Common myeloid progenitor, CD34-positive (primary cell): ENCODE measurements at regions not wholly inside any gene's neighbourhood (a gene's known extent, or its start where the extent isn't known, plus 50 kb on each side); places are given as distances from the start of the nearest gene placed in this dataset.

Source experiments
- CTCF ChIA-PET: fragments of 350-600 bp; sonication (Branson Sonifier 250); formaldehyde crosslinking; loops from one replicate; lab custom pipeline; 2021; ENCODE audit warnings: antibody characterized with exemption; lab: Charles Lee
- POLR2A ChIA-PET: fragments of 350-600 bp; sonication (Branson Sonifier 250); formaldehyde crosslinking; loops from one replicate; lab custom pipeline; 2021; ENCODE audit warnings: antibody characterized with exemption; lab: Charles Lee
- DNase-seq, 3 donors: peaks; one replicate each; pipeline versions ENCODE4 v3.0.0 to v3.0.0-alpha.2; 2013
- H3K27ac ChIP-seq, 2 experiments: 1 replicate in 1 of 2; 2 replicates in 1 of 2; pipeline ENCODE4 v1.7.0; 2013; ENCODE audit warnings: inconsistent platforms in 2 of 2, low read length in 2 of 2, mild to moderate bottlenecking in 2 of 2, low read depth in 1 of 2, moderate library complexity in 1 of 2; ENCODE audit not compliant: severe bottlenecking in 2 of 2, insufficient read depth in 1 of 2, poor library complexity in 1 of 2
- H3K27me3 ChIP-seq, 5 experiments: replicated peaks in 2 of 5; 1 replicate in 3 of 5; 2 replicates in 2 of 5; pipeline versions ENCODE4 v1.6.1 to v1.7.0; 2013; ENCODE audit warnings: low read length in 4 of 5, mild to moderate bottlenecking in 2 of 5, moderate library complexity in 2 of 5, inconsistent platforms in 1 of 5; ENCODE audit not compliant: insufficient read depth in 5 of 5, control insufficient read depth in 4 of 5
- H3K36me3 ChIP-seq, 4 experiments: 1 replicate in 2 of 4; 2 replicates in 2 of 4; pipeline versions ENCODE4 v1.6.1 to v1.7.0; 2013; ENCODE audit warnings: low read length in 3 of 4, control low read depth in 1 of 4, mild to moderate bottlenecking in 1 of 4; ENCODE audit not compliant: control insufficient read depth in 4 of 4, insufficient read depth in 4 of 4
- H3K4me1 ChIP-seq, 4 experiments: 1 replicate in 3 of 4; 2 replicates in 1 of 4; pipeline versions ENCODE4 v1.6.1 to v1.7.1; 2013; ENCODE audit warnings: low read length in 3 of 4, mild to moderate bottlenecking in 3 of 4, control low read depth in 1 of 4, inconsistent platforms in 1 of 4, moderate library complexity in 1 of 4; ENCODE audit not compliant: control insufficient read depth in 4 of 4, insufficient read depth in 4 of 4; ENCODE audit errors: control extremely low read depth in 1 of 4
- H3K4me3 ChIP-seq, 7 experiments: 1 replicate in 4 of 7; 2 replicates in 3 of 7; pipeline versions ENCODE4 v1.5.1 to v1.7.0; 2013; ENCODE audit warnings: mild to moderate bottlenecking in 7 of 7, low read length in 6 of 7, moderate library complexity in 6 of 7, inconsistent platforms in 2 of 7, low read depth in 2 of 7, control low read depth in 1 of 7; ENCODE audit not compliant: insufficient read depth in 4 of 7, control insufficient read depth in 1 of 7; ENCODE audit errors: extremely low read depth in 1 of 7
- H3K9me3 ChIP-seq, 5 experiments: 1 replicate in 4 of 5; 2 replicates in 1 of 5; pipeline versions ENCODE4 v1.6.1 to v1.7.1; 2013; ENCODE audit warnings: low read length in 4 of 5, mild to moderate bottlenecking in 2 of 5, inconsistent platforms in 1 of 5, low read depth in 1 of 5, moderate library complexity in 1 of 5; ENCODE audit not compliant: control insufficient read depth in 4 of 5, insufficient read depth in 2 of 5; ENCODE audit errors: control extremely low read depth in 1 of 5
- WGBS: methylation state at CpG from one replicate; pipeline ENCODE4 v1.1.5; 2013; ENCODE audit not compliant: insufficient coverage; 5-methylcytosine and 5-hydroxymethylcytosine counted together

DNA sequence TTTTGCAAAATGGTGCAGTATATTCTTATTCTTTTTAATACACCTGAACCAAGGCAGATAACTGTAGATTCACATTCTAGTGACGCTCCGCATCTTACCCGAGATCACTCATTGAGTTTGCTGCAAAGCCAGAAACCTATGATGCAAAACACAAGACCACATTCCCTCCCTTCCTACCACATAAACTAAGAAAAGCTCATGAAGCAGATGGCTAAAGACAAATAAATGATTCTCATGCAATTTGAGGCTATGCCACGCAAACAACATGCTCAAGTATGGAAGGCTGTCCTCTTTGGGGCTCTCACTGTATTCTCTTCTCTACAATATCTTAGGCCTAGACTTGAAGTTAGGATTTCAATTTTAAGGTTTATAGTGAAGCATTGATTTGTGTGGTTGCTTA is 95.0 kb upstream of the BMPER start:
- Histone ChIP-seq H3K9me3 (peaks cover 0 to 4% (median 0%) of the 10 kb centered on the region in 5 experiments), H3K27ac (no peak overlapping the region), H3K36me3 (no peaks in the 10 kb centered on the region), H3K4me3 (no peak overlapping the region), H3K4me1 (peaks cover 6 to 25% (median 15%) of the 10 kb centered on the region in 4 experiments), H3K27me3 (no peaks in the 10 kb centered on the region)
- ChIA-PET POLR2A (no interaction called here), CTCF (interaction anchor here (0.6 to 1.3 kb wide), 2 partner anchors 13 to 52 kb away, joined by 3 to 4 read pairs; no protein-coding TSS in a partner anchor)
- DNase-seq, result no peak
- 95% methylated on average over 3 of the region's 4 CpGs for WGBS

DNA sequence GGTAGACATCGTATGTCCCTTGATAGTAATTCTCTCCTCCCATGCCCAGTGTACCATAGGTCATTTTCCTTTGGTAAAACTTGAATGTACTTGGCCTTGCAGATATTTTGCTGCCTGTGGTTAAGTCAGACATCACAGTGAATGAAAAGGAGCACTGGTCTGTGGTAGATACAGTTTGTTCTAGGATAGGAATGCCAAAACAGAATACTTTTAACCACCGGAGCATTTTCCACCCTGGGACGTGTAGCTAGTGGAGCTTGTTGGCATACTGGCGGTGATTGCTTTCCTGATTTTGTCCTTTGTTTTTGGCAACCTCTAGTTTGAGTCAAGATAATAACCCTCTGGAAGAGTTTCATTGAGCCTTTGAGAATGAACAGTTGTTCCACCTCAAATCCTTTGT is 92.0 kb upstream of the BMPER start:
- no peak overlapping the region for H3K4me3 ChIP-seq
- H3K9me3 ChIP-seq, result peaks cover 0 to 4% (median 0%) of the 10 kb centered on the region in 5 experiments
- peaks cover 0 to 15% (median 7%) of the 10 kb centered on the region in 4 experiments for H3K4me1 ChIP-seq
- no peaks in the 10 kb centered on the region for H3K36me3 ChIP-seq
- ChIA-PET CTCF (no interaction called here), POLR2A (no interaction called here)
- H3K27me3 ChIP-seq, result no peaks in the 10 kb centered on the region
- no peak overlapping the region for H3K27ac ChIP-seq
- 97% methylated on average over 4 of the region's 4 CpGs for WGBS
- no peak for DNase-seq

DNA sequence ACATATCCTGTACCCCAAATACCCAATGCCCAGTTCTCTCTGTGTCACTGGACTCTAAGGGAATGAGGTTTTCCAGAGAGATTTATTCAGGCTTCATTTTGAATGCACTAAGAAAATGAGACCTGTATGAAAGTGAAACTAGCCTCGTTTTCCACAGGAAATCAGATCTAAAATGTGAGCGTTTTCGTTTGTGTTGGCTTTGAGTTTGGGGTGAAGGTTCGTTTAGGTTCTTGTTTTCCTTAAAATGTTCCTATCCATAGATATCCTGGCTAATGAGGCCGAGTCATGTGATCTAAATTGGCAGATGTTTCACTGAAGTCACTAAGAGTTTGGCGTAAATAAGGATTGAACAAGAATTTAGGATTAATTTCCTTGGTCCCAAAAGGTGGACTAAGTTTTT is 90.9 kb upstream of the BMPER start:
- POLR2A ChIA-PET, result no interaction called here
- Histone ChIP-seq H3K4me1 (peaks cover 0 to 15% (median 7%) of the 10 kb centered on the region in 4 experiments), H3K27ac (no peak overlapping the region), H3K4me3 (peak overlapping the region in 3 of 7 experiments; percentile 26 to 54 (median 50)), H3K27me3 (no peaks in the 10 kb centered on the region), H3K9me3 (peaks cover 0 to 4% (median 0%) of the 10 kb centered on the region in 5 experiments), H3K36me3 (no peaks in the 10 kb centered on the region)
- CTCF ChIA-PET, result no interaction called here
- DNase-seq, result peak in 2 of 3 donors; percentile 19 to 36
- WGBS, result 42% methylated on average over 6 of the region's 6 CpGs

DNA sequence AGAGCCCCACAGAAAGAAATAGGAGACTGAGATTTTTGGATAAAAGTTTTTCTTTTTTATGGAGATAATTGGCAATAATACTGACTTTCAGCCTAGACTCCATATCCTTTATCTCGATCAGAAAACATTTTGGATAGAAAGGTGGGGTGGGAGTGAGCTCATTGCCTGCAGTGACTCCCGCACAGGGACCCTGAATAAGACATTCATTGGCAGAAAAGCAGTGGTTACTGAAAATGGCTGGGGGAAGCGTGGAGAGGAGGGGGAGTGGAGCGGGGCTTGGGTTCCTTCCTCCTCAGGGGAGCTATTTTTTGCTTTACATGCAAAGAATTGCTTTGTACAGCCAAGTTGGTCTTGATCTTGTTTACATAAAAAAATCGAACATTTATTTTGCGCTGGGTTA is 90.4 kb upstream of the BMPER start:
- ChIA-PET POLR2A (no interaction called here), CTCF (no interaction called here)
- DNase-seq, result peak in 2 of 3 donors; percentile 19 to 42
- peaks cover 0 to 8% (median 0%) of the 10 kb centered on the region in 5 experiments for H3K9me3 ChIP-seq
- H3K4me3 ChIP-seq, result peak overlapping the region in 3 of 7 experiments; percentile 26 to 54 (median 50)
- no peaks in the 10 kb centered on the region for H3K27me3 ChIP-seq
- 0% methylated on average over 2 of the region's 6 CpGs for WGBS
- H3K4me1 ChIP-seq, result peaks cover 0 to 15% (median 7%) of the 10 kb centered on the region in 4 experiments
- no peaks in the 10 kb centered on the region for H3K36me3 ChIP-seq
- H3K27ac ChIP-seq, result no peak overlapping the region

DNA sequence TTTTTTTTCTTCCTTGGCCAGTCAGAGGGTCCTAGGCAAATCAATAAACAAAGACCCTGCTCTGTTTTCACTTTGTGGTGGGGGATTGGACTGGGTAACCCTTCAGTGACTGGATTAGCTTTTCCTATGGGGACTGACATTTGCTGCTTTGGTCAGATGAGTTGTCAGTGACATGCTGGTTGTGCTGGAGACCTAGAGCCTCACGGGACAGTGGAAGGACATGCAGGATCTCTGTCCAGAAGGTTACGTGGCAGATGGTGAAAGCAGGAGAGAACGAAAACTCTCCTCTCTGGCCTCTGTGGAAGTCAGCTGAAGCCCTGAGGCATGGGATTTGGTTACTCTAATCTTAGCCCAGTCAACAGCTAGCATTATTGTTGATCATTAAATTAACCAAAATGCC is 90.0 kb upstream of the BMPER start:
- POLR2A ChIA-PET, result no interaction called here
- 100% methylated on average over 3 of the region's 3 CpGs for WGBS
- H3K36me3 ChIP-seq, result no peaks in the 10 kb centered on the region
- H3K27ac ChIP-seq, result no peak overlapping the region
- no peaks in the 10 kb centered on the region for H3K27me3 ChIP-seq
- H3K4me1 ChIP-seq, result peaks cover 0 to 15% (median 7%) of the 10 kb centered on the region in 4 experiments
- H3K4me3 ChIP-seq, result peak overlapping the region in 3 of 7 experiments; percentile 26 to 50 (median 28)
- no peak for DNase-seq
- CTCF ChIA-PET, result no interaction called here
- H3K9me3 ChIP-seq, result peaks cover 0 to 10% (median 0%) of the 10 kb centered on the region in 5 experiments

DNA sequence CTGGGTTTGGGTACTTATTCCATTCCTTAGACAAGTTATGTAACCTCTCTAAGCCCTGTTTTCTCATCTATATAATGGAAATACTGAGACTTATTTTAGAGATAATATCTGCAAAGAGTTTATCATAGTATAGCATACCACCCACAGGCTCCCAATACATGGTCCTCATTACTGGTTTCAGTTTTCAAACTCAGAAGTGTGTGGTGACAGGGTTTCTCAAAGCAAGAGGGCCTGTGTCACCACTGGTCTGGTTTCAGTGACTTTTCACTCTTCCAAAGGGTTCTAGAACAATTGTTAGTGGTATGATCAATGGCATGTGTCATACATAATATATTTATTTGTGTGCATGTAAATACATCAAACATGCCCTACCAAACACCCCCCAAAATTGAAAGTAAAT is 89.2 kb upstream of the BMPER start:
- Histone ChIP-seq H3K27ac (no peak overlapping the region), H3K4me1 (peaks cover 0 to 15% (median 7%) of the 10 kb centered on the region in 4 experiments), H3K4me3 (no peak overlapping the region), H3K27me3 (no peaks in the 10 kb centered on the region), H3K36me3 (no peaks in the 10 kb centered on the region), H3K9me3 (peaks cover 0 to 10% (median 0%) of the 10 kb centered on the region in 5 experiments)
- no peak for DNase-seq
- CTCF ChIA-PET, result interaction anchor here (1.4 kb wide), 1 partner anchor 8 kb away, joined by 3 read pairs; no protein-coding TSS in a partner anchor
- POLR2A ChIA-PET, result no interaction called here

DNA sequence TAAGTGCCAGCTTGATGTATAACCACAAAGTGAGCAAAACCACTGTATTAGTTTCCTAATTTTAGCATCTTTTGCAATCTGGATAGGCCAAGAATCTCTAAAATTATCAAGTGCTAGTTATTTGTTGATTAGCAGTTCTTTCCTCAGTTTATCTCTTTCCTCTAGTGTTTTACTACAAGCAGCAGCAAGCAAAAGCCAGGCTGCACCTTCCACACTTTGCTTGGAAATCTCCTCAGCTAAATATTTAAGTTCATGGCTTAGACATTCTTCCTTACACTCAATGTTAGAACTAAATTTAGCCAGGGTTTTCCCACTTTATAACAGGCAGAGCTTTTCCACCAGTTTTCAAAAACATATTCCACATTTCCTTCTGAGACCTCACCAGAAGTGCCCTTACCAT is 85.7 kb upstream of the BMPER start:
- peaks cover 0 to 6% (median 0%) of the 10 kb centered on the region in 5 experiments for H3K9me3 ChIP-seq
- DNase-seq, result no peak
- POLR2A ChIA-PET, result interaction anchor here (0.7 kb wide), 1 partner anchor 268 kb away, joined by 3 read pairs; no protein-coding TSS in a partner anchor
- H3K27me3 ChIP-seq, result peaks cover 0 to 3% (median 0%) of the 10 kb centered on the region in 5 experiments
- CTCF ChIA-PET, result interaction anchor here (0.7 to 1.9 kb wide), 2 partner anchors 12 to 30 kb away, joined by 3 to 5 read pairs; no protein-coding TSS in a partner anchor
- no peak overlapping the region for H3K4me3 ChIP-seq
- H3K4me1 ChIP-seq, result peaks cover 0 to 8% (median 5%) of the 10 kb centered on the region in 4 experiments
- H3K36me3 ChIP-seq, result no peaks in the 10 kb centered on the region
- no peak overlapping the region for H3K27ac ChIP-seq
